Smooth muscle cell (in vitro differentiated cells): ENCODE measurements at regions not wholly inside any gene's neighbourhood (a gene's known extent, or its start where the extent isn't known, plus 50 kb on each side); places are given as distances from the start of the nearest gene placed in this dataset.

Experiments
- DNase-seq: peaks from one replicate; lab custom pipeline; 2025; ENCODE audit not compliant: unreplicated experiment; lab: John Stamatoyannopoulos, UW
- H2AFZ ChIP-seq: fragments of 200-600 bp; sonication (generic); 2 replicates; pipeline ENCODE4 v1.6.0; 2016; ENCODE audit warnings: antibody characterized with exemption, low read depth, mild to moderate bottlenecking
- H3F3A ChIP-seq: fragments of 200-600 bp; sonication (generic); 2 replicates; pipeline ENCODE4 v1.6.0; 2017; ENCODE audit warnings: antibody characterized with exemption, low read depth
- H3K27ac ChIP-seq: fragments of 200-600 bp; sonication (generic); 2 replicates; pipeline ENCODE4 v1.5.1; 2016; ENCODE audit warnings: low read depth, mild to moderate bottlenecking
- H3K27me3 ChIP-seq: fragments of 200-600 bp; sonication (generic); 2 replicates; pipeline ENCODE4 v1.6.1; 2016; ENCODE audit warnings: low read depth, mild to moderate bottlenecking
- H3K36me3 ChIP-seq: fragments of 200-600 bp; sonication (generic); 2 replicates; pipeline ENCODE4 v1.5.1; 2016; ENCODE audit warnings: low read depth
- H3K4me1 ChIP-seq: fragments of 200-600 bp; sonication (generic); 2 replicates; pipeline ENCODE4 v1.5.1; 2016; ENCODE audit warnings: low read depth
- H3K4me2 ChIP-seq: fragments of 200-600 bp; sonication (generic); 2 replicates; pipeline ENCODE4 v1.6.0; 2016; ENCODE audit warnings: mild to moderate bottlenecking
- H3K4me3 ChIP-seq: fragments of 200-600 bp; sonication (generic); 2 replicates; pipeline ENCODE4 v1.5.1; 2016; ENCODE audit warnings: mild to moderate bottlenecking
- H3K79me2 ChIP-seq: fragments of 200-600 bp; sonication (generic); 2 replicates; pipeline ENCODE4 v1.6.0; 2016; ENCODE audit warnings: low read depth, mild to moderate bottlenecking
- H3K9ac ChIP-seq: fragments of 200-600 bp; sonication (generic); 2 replicates; pipeline ENCODE4 v1.6.0; 2016; ENCODE audit warnings: low read depth
- H3K9me3 ChIP-seq: fragments of 200-600 bp; sonication (generic); replicated peaks from 2 replicates; pipeline ENCODE4 v1.5.1; 2016; ENCODE audit warnings: low read depth
- H4K20me1 ChIP-seq: fragments of 200-600 bp; sonication (generic); 2 replicates; pipeline ENCODE4 v1.6.0; 2016; ENCODE audit warnings: low read depth
- CTCF ChIP-seq: fragments of 200-600 bp; sonication (generic); IDR thresholded peaks from 2 replicates; pipeline ENCODE4 v1.5.1; 2017; ENCODE audit warnings: borderline replicate concordance, mild to moderate bottlenecking, antibody characterized with exemption; ENCODE audit not compliant: insufficient read depth, poor library complexity, severe bottlenecking
- WGBS: methylation state at CpG from one replicate; pipeline ENCODE4 v1.1.7; 2016; ENCODE audit warnings: low lambda C conversion rate; 5-methylcytosine and 5-hydroxymethylcytosine counted together

- Histone ChIP-seq H3K36me3 (no peaks in the 10 kb centered on the region), H3K27ac (no peak overlapping the region), H3F3A (no peaks in the 10 kb centered on the region), H3K79me2 (no peaks in the 10 kb centered on the region), H3K27me3 (no peaks in the 10 kb centered on the region), H3K4me2 (no peak overlapping the region), H2AFZ (no peak overlapping the region), H3K9me3 (no peaks in the 10 kb centered on the region), H3K4me1 (peaks cover 9% of the 10 kb centered on the region), H4K20me1 (no peaks in the 10 kb centered on the region), H3K4me3 (no peak overlapping the region), H3K9ac (no peak overlapping the region)
- 60% methylated on average over 3 of the region's 3 CpGs for WGBS
- TF ChIP-seq CTCF = no peak
- no peak for DNase-seq
Measured at GRCh38 chr5:89449392-89450148, 566.6 kb upstream of the MEF2C start.

DNA sequence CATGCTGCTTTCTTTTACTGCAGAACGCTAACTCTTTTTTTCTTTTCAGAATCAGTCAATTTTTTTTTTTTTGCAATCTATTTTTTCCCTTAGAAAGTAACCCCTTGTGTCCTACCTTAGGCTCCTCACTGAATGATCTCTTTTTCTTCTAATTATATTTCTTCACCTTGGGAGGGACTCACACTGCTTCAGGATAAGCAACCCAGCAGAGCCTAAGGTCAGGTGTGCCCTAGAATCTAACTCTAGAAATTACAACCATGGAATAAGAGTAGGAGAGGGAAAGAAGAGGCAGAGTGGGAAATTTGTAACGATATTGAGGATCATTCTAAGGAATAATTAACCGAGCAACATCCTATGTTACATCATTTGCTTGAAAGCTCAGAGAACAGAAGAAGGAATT is 564.0 kb upstream of the MEF2C start:
- Histone ChIP-seq H3K4me3 (no peak overlapping the region), H3K4me2 (no peak overlapping the region), H3K4me1 (peaks cover 9% of the 10 kb centered on the region), H3K79me2 (no peaks in the 10 kb centered on the region), H3F3A (no peaks in the 10 kb centered on the region), H3K27me3 (no peaks in the 10 kb centered on the region), H4K20me1 (no peaks in the 10 kb centered on the region), H3K27ac (no peak overlapping the region), H3K36me3 (no peaks in the 10 kb centered on the region), H3K9ac (no peak overlapping the region), H2AFZ (no peak overlapping the region), H3K9me3 (no peaks in the 10 kb centered on the region)
- 88% methylated on average over 3 of the region's 3 CpGs for whole genome bisulfite sequencing
- no peak for TF ChIP-seq CTCF
- no peak for DNase-seq

- WGBS = 91% methylated on average over 5 of the region's 5 CpGs
- peaks cover 9% of the 10 kb centered on the region for H3K4me1 ChIP-seq
- no peak overlapping the region for H2AFZ ChIP-seq
- no peak for TF ChIP-seq CTCF
- no peaks in the 10 kb centered on the region for H3K27me3 ChIP-seq
- no peaks in the 10 kb centered on the region for H3K9me3 ChIP-seq
- H3F3A ChIP-seq = no peaks in the 10 kb centered on the region
- H4K20me1 ChIP-seq = no peaks in the 10 kb centered on the region
- H3K79me2 ChIP-seq = no peaks in the 10 kb centered on the region
- H3K36me3 ChIP-seq = no peaks in the 10 kb centered on the region
- H3K4me3 ChIP-seq = no peak overlapping the region
- no peak overlapping the region for H3K9ac ChIP-seq
- no peak overlapping the region for H3K4me2 ChIP-seq
- H3K27ac ChIP-seq = no peak overlapping the region
- no peak for DNase-seq
Measured at GRCh38 chr5:89445106-89445745, 562.2 kb upstream of the MEF2C start.
